ENCODE measurements at regions not wholly inside any gene's neighbourhood (a gene's known extent, or its start where the extent isn't known, plus 50 kb on each side); places are given as distances from the start of the nearest gene placed in this dataset.

- H3K9ac ChIP-seq (ENCODE audit: low read length), result no peak overlapping the region
- no peak overlapping the region for H3K27ac ChIP-seq (ENCODE audit: low read depth, low read length)
- no peaks in the 10 kb centered on the region for H3K27me3 ChIP-seq (ENCODE audit: control insufficient read depth, insufficient read depth, low read length)
- H3K4me3 ChIP-seq (ENCODE audit: low read length), result no peak overlapping the region
- no peaks in the 10 kb centered on the region for H3K36me3 ChIP-seq (ENCODE audit: control insufficient read depth, insufficient read depth, low read length)
- no peaks in the 10 kb centered on the region for H3K4me1 ChIP-seq (ENCODE audit: control insufficient read depth, insufficient read depth, low read length)
Observed at GRCh38 chr12:84653482-84653881, 259.1 kb downstream of the SLC6A15 start.

- Histone ChIP-seq H3K27me3 (ENCODE audit: control insufficient read depth, insufficient read depth, low read length) (no peaks in the 10 kb centered on the region), H3K27ac (ENCODE audit: low read depth, low read length) (no peak overlapping the region), H3K4me1 (ENCODE audit: control insufficient read depth, insufficient read depth, low read length) (no peaks in the 10 kb centered on the region), H3K4me3 (ENCODE audit: low read length) (no peak overlapping the region), H3K36me3 (ENCODE audit: control insufficient read depth, insufficient read depth, low read length) (no peaks in the 10 kb centered on the region), H3K9ac (ENCODE audit: low read length) (no peak overlapping the region)
Observed at GRCh38 chr12:84648425-84648824, 264.2 kb downstream of the SLC6A15 start.

DNA sequence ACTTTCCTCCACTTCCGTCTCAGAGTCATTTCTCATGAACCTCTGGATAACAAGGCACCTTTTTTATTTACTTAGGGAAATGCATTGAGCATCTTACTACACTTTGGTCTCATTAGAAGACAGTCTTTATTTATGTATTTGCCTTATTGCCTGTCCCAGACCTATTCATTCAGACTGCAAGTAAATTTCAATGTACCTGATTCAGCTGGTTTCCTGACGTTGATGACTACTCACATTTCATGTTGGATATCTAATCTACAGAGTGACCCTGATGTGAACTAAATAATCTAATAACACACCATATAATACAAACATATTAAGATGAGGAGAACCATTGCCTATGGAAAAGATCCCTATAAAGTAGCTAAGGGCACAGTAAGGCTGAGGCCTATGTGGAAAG is 267.7 kb downstream of the SLC6A15 start:
- no peaks in the 10 kb centered on the region for H3K4me1 ChIP-seq (ENCODE audit: control insufficient read depth, insufficient read depth, low read length)
- H3K9ac ChIP-seq (ENCODE audit: low read length), result no peak overlapping the region
- H3K4me3 ChIP-seq (ENCODE audit: low read length), result no peak overlapping the region
- no peaks in the 10 kb centered on the region for H3K27me3 ChIP-seq (ENCODE audit: control insufficient read depth, insufficient read depth, low read length)
- no peaks in the 10 kb centered on the region for H3K36me3 ChIP-seq (ENCODE audit: control insufficient read depth, insufficient read depth, low read length)
- H3K27ac ChIP-seq (ENCODE audit: low read depth, low read length), result no peak overlapping the region

- Histone ChIP-seq H3K27me3 (ENCODE audit: control insufficient read depth, insufficient read depth, low read length) (no peaks in the 10 kb centered on the region), H3K27ac (ENCODE audit: low read depth, low read length) (no peak overlapping the region), H3K4me3 (ENCODE audit: low read length) (no peak overlapping the region), H3K4me1 (ENCODE audit: control insufficient read depth, insufficient read depth, low read length) (no peaks in the 10 kb centered on the region), H3K36me3 (ENCODE audit: control insufficient read depth, insufficient read depth, low read length) (no peaks in the 10 kb centered on the region), H3K9ac (ENCODE audit: low read length) (no peak overlapping the region)
Observed at GRCh38 chr12:84643993-84644392, 268.6 kb downstream of the SLC6A15 start.

DNA sequence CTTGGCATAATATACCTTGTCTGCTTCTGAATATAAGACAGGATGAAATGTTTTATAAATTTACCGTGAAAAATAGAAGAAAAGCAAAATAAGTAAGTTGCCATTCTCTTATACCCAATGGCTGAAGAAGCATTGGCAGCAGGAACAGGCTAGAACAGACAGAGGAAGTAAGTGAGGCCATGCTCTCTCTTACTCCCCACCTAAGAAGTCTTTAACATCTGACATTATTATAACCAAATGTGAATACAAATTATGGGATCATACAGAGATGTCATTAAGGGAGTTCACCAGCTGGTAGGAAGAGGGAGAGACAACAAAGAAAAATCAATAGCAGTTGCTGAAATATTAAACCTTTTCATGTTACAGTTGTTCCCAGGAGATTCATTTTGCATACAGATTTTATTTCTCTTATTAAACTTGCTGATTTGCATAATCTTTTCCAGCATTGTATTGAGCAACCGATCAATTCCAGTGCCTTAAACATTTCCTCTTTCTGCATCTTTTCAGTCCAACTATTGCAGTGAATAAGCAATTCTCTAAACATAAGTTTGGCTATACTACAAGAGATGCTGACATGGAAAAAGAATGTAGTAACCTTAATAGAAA is 270.6 kb downstream of the SLC6A15 start:
- no peaks in the 10 kb centered on the region for H3K27me3 ChIP-seq (ENCODE audit: control insufficient read depth, insufficient read depth, low read length)
- no peak overlapping the region for H3K4me3 ChIP-seq (ENCODE audit: low read length)
- no peak overlapping the region for H3K9ac ChIP-seq (ENCODE audit: low read length)
- H3K27ac ChIP-seq (ENCODE audit: low read depth, low read length), result no peak overlapping the region
- no peaks in the 10 kb centered on the region for H3K36me3 ChIP-seq (ENCODE audit: control insufficient read depth, insufficient read depth, low read length)
- H3K4me1 ChIP-seq (ENCODE audit: control insufficient read depth, insufficient read depth, low read length), result no peaks in the 10 kb centered on the region

- Histone ChIP-seq H3K27ac (ENCODE audit: low read depth, low read length) (no peak overlapping the region), H3K27me3 (ENCODE audit: control insufficient read depth, insufficient read depth, low read length) (no peaks in the 10 kb centered on the region), H3K4me3 (ENCODE audit: low read length) (no peak overlapping the region), H3K36me3 (ENCODE audit: control insufficient read depth, insufficient read depth, low read length) (no peaks in the 10 kb centered on the region), H3K4me1 (ENCODE audit: control insufficient read depth, insufficient read depth, low read length) (no peaks in the 10 kb centered on the region), H3K9ac (ENCODE audit: low read length) (no peak overlapping the region)
Observed at GRCh38 chr12:84638811-84639368, 273.7 kb downstream of the SLC6A15 start.

- no peaks in the 10 kb centered on the region for H3K36me3 ChIP-seq (ENCODE audit: control insufficient read depth, insufficient read depth, low read length)
- no peaks in the 10 kb centered on the region for H3K27me3 ChIP-seq (ENCODE audit: control insufficient read depth, insufficient read depth, low read length)
- no peaks in the 10 kb centered on the region for H3K4me1 ChIP-seq (ENCODE audit: control insufficient read depth, insufficient read depth, low read length)
- no peak overlapping the region for H3K9ac ChIP-seq (ENCODE audit: low read length)
- no peak overlapping the region for H3K4me3 ChIP-seq (ENCODE audit: low read length)
- no peak overlapping the region for H3K27ac ChIP-seq (ENCODE audit: low read depth, low read length)
Observed at GRCh38 chr12:84637926-84638325, 274.7 kb downstream of the SLC6A15 start.

GRCh38 chr12:84636801-84637290 is 275.8 kb downstream of the SLC6A15 start:
- Histone ChIP-seq H3K4me3 (ENCODE audit: low read length) (no peak overlapping the region), H3K9ac (ENCODE audit: low read length) (no peak overlapping the region), H3K27ac (ENCODE audit: low read depth, low read length) (no peak overlapping the region), H3K4me1 (ENCODE audit: control insufficient read depth, insufficient read depth, low read length) (no peaks in the 10 kb centered on the region), H3K27me3 (ENCODE audit: control insufficient read depth, insufficient read depth, low read length) (no peaks in the 10 kb centered on the region), H3K36me3 (ENCODE audit: control insufficient read depth, insufficient read depth, low read length) (no peaks in the 10 kb centered on the region)

DNA sequence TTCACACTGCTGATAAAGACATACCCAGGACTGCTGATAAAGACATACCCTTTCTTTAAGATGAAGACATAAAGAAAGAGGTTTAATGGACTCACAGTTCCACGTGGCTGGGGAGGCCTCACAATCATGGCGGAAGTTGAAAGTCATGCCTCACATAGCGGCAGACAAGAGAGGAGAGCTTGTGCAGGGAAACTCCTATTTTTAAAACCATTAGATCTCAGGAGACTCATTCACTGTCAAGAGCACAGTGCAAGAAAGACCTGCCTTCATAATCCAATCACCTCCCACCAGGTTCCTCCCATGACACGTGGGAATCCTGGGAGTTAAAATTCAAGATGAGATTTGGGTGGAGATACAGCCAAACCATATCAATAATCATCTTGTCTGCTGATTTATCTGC is 278.1 kb downstream of the SLC6A15 start:
- Histone ChIP-seq H3K9ac (ENCODE audit: low read length) (no peak overlapping the region), H3K36me3 (ENCODE audit: control insufficient read depth, insufficient read depth, low read length) (no peaks in the 10 kb centered on the region), H3K4me3 (ENCODE audit: low read length) (no peak overlapping the region), H3K27me3 (ENCODE audit: control insufficient read depth, insufficient read depth, low read length) (no peaks in the 10 kb centered on the region), H3K4me1 (ENCODE audit: control insufficient read depth, insufficient read depth, low read length) (no peaks in the 10 kb centered on the region), H3K27ac (ENCODE audit: low read depth, low read length) (no peak overlapping the region)

DNA sequence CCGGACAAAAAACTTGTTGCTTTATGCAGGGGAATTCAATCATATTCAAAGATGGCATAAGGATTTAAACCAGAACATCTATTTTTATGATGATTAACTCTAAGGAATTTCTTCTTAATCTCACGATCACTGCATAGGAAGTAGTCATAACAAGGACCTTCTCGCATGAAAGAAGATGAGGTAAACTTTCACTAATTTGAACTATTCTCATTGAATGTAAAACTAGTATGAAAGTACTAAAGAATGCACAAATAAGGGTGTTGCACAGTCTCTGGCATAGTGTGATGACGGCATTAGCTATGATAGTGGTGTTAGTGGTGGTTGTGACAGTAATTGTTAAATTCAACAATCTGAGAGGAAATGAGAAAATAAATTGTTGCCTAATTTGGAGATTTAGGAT is 280.0 kb downstream of the SLC6A15 start:
- H3K4me1 ChIP-seq (ENCODE audit: control insufficient read depth, insufficient read depth, low read length), result no peaks in the 10 kb centered on the region
- no peak overlapping the region for H3K9ac ChIP-seq (ENCODE audit: low read length)
- no peaks in the 10 kb centered on the region for H3K36me3 ChIP-seq (ENCODE audit: control insufficient read depth, insufficient read depth, low read length)
- no peak overlapping the region for H3K4me3 ChIP-seq (ENCODE audit: low read length)
- no peak overlapping the region for H3K27ac ChIP-seq (ENCODE audit: low read depth, low read length)
- H3K27me3 ChIP-seq (ENCODE audit: control insufficient read depth, insufficient read depth, low read length), result no peaks in the 10 kb centered on the region

- H3K36me3 ChIP-seq (ENCODE audit: control insufficient read depth, insufficient read depth, low read length), result no peaks in the 10 kb centered on the region
- no peaks in the 10 kb centered on the region for H3K27me3 ChIP-seq (ENCODE audit: control insufficient read depth, insufficient read depth, low read length)
- H3K4me3 ChIP-seq (ENCODE audit: low read length), result no peak overlapping the region
- no peaks in the 10 kb centered on the region for H3K4me1 ChIP-seq (ENCODE audit: control insufficient read depth, insufficient read depth, low read length)
- no peak overlapping the region for H3K27ac ChIP-seq (ENCODE audit: low read depth, low read length)
- H3K9ac ChIP-seq (ENCODE audit: low read length), result no peak overlapping the region
Observed at GRCh38 chr12:84631020-84631419, 281.6 kb downstream of the SLC6A15 start.

DNA sequence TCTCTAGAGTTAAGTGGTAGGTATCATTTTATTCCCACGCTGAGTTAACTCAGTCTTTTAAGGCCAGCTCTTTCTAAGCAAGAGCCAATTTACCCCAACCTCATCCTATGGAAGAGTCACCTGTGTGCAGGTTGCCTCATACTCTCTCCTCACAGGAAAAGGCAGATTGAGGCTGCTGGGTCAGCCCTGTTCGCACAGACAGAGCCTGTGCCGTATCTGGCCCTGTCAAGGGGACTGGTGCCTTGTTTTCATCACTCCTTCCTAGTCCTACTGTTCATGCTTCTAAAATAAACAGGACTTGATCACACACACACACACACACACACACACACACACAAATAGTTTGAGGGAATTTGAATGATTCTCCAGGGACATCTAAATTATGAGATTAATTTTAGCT is 285.0 kb downstream of the SLC6A15 start:
- no peak overlapping the region for H3K9ac ChIP-seq (ENCODE audit: low read length)
- H3K4me1 ChIP-seq (ENCODE audit: control insufficient read depth, insufficient read depth, low read length), result no peaks in the 10 kb centered on the region
- H3K4me3 ChIP-seq (ENCODE audit: low read length), result no peak overlapping the region
- no peaks in the 10 kb centered on the region for H3K27me3 ChIP-seq (ENCODE audit: control insufficient read depth, insufficient read depth, low read length)
- H3K36me3 ChIP-seq (ENCODE audit: control insufficient read depth, insufficient read depth, low read length), result no peaks in the 10 kb centered on the region
- no peak overlapping the region for H3K27ac ChIP-seq (ENCODE audit: low read depth, low read length)

DNA sequence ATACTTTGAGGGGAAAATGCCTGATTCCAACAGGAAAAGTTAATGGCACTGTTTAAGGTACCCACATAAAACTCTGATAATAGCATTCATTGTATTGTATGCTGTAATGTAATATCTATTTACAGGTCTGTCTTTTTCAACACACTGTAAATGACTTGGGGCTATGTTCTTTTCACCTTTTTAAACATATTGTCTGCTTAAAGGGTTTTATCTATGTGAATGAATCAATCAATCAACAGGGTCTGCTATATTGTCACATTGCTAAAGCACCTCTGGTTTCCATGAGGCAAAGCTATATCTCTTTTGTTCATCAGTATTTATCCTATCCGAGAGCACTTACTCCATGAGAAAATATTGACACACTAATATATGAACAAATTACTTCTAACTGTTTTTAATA is 288.0 kb downstream of the SLC6A15 start:
- Histone ChIP-seq H3K27me3 (ENCODE audit: control insufficient read depth, insufficient read depth, low read length) (no peaks in the 10 kb centered on the region), H3K36me3 (ENCODE audit: control insufficient read depth, insufficient read depth, low read length) (no peaks in the 10 kb centered on the region), H3K9ac (ENCODE audit: low read length) (no peak overlapping the region), H3K4me3 (ENCODE audit: low read length) (no peak overlapping the region), H3K27ac (ENCODE audit: low read depth, low read length) (no peak overlapping the region), H3K4me1 (ENCODE audit: control insufficient read depth, insufficient read depth, low read length) (no peaks in the 10 kb centered on the region)

Measured in rectal smooth muscle tissue (tissue), 1 donor.